ENCODE measurements at regions not wholly inside any gene's neighbourhood (a gene's known extent, or its start where the extent isn't known, plus 50 kb on each side); places are given as distances from the start of the nearest gene placed in this dataset.

DNA sequence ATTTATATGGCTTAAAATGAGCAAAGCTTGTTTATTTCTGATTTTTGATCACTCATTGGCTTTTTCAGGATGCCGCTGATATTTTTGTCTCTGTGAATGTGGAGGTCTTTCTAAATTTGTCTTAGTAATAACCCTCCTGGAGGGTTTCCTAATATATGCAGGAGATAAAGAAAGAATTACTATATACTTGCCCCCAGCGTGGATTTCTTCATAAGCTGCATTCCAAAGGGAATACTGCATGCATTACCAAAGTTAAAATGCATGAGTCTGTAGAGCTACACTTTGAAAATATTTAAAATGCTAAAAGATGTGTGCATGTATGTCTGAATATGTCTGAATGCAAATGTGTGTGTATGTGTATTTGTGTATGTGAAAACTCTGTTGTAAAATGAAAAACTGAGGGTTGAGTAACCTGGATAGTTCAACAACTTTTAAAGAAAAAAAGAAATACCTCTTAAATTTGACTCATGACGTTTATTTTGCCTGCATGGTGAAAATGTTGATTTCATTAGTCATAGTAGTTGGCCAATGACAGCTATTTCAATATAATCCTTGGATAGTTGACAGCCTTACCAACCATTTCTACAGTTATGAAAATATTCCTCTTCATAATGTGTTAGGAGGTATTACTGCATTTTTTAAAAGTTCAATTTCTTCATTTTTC, 113.2 kb upstream of the ZNF827 start:
- TF ChIP-seq, protein P1, sequence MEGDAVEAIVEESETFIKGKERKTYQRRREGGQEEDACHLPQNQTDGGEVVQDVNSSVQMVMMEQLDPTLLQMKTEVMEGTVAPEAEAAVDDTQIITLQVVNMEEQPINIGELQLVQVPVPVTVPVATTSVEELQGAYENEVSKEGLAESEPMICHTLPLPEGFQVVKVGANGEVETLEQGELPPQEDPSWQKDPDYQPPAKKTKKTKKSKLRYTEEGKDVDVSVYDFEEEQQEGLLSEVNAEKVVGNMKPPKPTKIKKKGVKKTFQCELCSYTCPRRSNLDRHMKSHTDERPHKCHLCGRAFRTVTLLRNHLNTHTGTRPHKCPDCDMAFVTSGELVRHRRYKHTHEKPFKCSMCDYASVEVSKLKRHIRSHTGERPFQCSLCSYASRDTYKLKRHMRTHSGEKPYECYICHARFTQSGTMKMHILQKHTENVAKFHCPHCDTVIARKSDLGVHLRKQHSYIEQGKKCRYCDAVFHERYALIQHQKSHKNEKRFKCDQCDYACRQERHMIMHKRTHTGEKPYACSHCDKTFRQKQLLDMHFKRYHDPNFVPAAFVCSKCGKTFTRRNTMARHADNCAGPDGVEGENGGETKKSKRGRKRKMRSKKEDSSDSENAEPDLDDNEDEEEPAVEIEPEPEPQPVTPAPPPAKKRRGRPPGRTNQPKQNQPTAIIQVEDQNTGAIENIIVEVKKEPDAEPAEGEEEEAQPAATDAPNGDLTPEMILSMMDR (tag by site-specific recombination; IDR thresholded peaks at IDR 0.05): no peak
- TF ChIP-seq, protein P2, sequence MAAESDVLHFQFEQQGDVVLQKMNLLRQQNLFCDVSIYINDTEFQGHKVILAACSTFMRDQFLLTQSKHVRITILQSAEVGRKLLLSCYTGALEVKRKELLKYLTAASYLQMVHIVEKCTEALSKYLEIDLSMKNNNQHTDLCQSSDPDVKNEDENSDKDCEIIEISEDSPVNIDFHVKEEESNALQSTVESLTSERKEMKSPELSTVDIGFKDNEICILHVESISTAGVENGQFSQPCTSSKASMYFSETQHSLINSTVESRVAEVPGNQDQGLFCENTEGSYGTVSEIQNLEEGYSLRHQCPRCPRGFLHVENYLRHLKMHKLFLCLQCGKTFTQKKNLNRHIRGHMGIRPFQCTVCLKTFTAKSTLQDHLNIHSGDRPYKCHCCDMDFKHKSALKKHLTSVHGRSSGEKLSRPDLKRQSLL (tag by site-specific recombination; IDR thresholded peaks at IDR 0.05): no peak
- TF ChIP-seq ZNF473 (tag by site-specific recombination; IDR thresholded peaks at IDR 0.05) (no peak), GLI4 (tag by site-specific recombination; IDR thresholded peaks at IDR 0.05) (no peak), ZNF677 (tag by site-specific recombination; IDR thresholded peaks at IDR 0.05) (no peak), ZNF350 (tag by site-specific recombination; IDR thresholded peaks at IDR 0.05) (no peak)
- TF ChIP-seq, protein P3, sequence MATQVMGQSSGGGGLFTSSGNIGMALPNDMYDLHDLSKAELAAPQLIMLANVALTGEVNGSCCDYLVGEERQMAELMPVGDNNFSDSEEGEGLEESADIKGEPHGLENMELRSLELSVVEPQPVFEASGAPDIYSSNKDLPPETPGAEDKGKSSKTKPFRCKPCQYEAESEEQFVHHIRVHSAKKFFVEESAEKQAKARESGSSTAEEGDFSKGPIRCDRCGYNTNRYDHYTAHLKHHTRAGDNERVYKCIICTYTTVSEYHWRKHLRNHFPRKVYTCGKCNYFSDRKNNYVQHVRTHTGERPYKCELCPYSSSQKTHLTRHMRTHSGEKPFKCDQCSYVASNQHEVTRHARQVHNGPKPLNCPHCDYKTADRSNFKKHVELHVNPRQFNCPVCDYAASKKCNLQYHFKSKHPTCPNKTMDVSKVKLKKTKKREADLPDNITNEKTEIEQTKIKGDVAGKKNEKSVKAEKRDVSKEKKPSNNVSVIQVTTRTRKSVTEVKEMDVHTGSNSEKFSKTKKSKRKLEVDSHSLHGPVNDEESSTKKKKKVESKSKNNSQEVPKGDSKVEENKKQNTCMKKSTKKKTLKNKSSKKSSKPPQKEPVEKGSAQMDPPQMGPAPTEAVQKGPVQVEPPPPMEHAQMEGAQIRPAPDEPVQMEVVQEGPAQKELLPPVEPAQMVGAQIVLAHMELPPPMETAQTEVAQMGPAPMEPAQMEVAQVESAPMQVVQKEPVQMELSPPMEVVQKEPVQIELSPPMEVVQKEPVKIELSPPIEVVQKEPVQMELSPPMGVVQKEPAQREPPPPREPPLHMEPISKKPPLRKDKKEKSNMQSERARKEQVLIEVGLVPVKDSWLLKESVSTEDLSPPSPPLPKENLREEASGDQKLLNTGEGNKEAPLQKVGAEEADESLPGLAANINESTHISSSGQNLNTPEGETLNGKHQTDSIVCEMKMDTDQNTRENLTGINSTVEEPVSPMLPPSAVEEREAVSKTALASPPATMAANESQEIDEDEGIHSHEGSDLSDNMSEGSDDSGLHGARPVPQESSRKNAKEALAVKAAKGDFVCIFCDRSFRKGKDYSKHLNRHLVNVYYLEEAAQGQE (tag by site-specific recombination; IDR thresholded peaks at IDR 0.05): no peak

Measured in HEK293 (cell line).